WTC11 (cell line): ENCODE measurements at regions not wholly inside any gene's neighbourhood (a gene's known extent, or its start where the extent isn't known, plus 50 kb on each side); places are given as distances from the start of the nearest gene placed in this dataset.

Experiments used
- ATAC-seq: fragments of 200-7000 bp; cut with Tn5 transposase; 2 replicates; pipeline ENCODE4 v1.10.0; 2021; ENCODE audit warnings: mild to moderate bottlenecking, moderate library complexity
- CTCF ChIA-PET: fragments of 300-600 bp; sonication (Branson Sonifier 250); formaldehyde crosslinking; loops from one replicate; lab custom pipeline; 2021; ENCODE audit warnings: antibody characterized with exemption; lab: Charles Lee
- POLR2A ChIA-PET: fragments of 350-600 bp; sonication (Branson Sonifier 250); formaldehyde crosslinking; loops from one replicate; lab custom pipeline; 2021; ENCODE audit warnings: antibody characterized with exemption; lab: Charles Lee
- DNase-seq: peaks from one replicate; pipeline ENCODE4 v3.0.0; 2021; ENCODE audit warnings: low spot score
- H3K27ac Mint-ChIP-seq: 2 replicates; pipeline ENCODE4 v1.8.0; 2021; ENCODE audit warnings: mixed read lengths
- H3K27me3 Mint-ChIP-seq: 2 replicates; pipeline ENCODE4 v1.8.0; 2021; ENCODE audit warnings: low read depth, mild to moderate bottlenecking, moderate library complexity, mixed read lengths
- H3K36me3 Mint-ChIP-seq: 2 replicates; pipeline ENCODE4 v1.8.0; 2021; ENCODE audit warnings: mixed read lengths
- H3K4me1 Mint-ChIP-seq: 2 replicates; pipeline ENCODE4 v1.8.0; 2022; ENCODE audit warnings: mixed read lengths
- H3K4me3 Mint-ChIP-seq: 2 replicates; pipeline ENCODE4 v1.8.0; 2021; ENCODE audit warnings: mild to moderate bottlenecking, moderate library complexity, mixed read lengths
- H3K9me3 Mint-ChIP-seq: 2 replicates; pipeline ENCODE4 v1.8.0; 2021; ENCODE audit warnings: mixed read lengths
- AR ChIP-seq: fragments of 250-450 bp; sonication (Bioruptor Pico); IDR thresholded peaks from 2 replicates; pipeline ENCODE4 v1.9.0; 2021; ENCODE audit warnings: mild to moderate bottlenecking
- CBFB ChIP-seq: sonication (generic); formaldehyde crosslinking; IDR thresholded peaks from 2 replicates; pipeline ENCODE4 v1.8.1; 2022; ENCODE audit warnings: mild to moderate bottlenecking, low read depth, missing genetic modification reagents
- E2F5 ChIP-seq: sonication (generic); formaldehyde crosslinking; IDR thresholded peaks from 2 replicates; pipeline ENCODE4 v1.8.1; 2022; ENCODE audit warnings: mild to moderate bottlenecking, moderate library complexity, missing genetic modification reagents
- ESRRA ChIP-seq: sonication (generic); formaldehyde crosslinking; IDR thresholded peaks from 2 replicates; pipeline ENCODE4 v1.8.1; 2022; ENCODE audit warnings: mild to moderate bottlenecking, missing genetic modification reagents, borderline replicate concordance
- FOXP1 ChIP-seq: sonication (generic); formaldehyde crosslinking; IDR thresholded peaks from 2 replicates; pipeline ENCODE4 v1.8.0; 2022; ENCODE audit warnings: missing genetic modification reagents, mild to moderate bottlenecking, moderate library complexity, borderline replicate concordance
- GABPB1 ChIP-seq: sonication (generic); formaldehyde crosslinking; IDR thresholded peaks from 2 replicates; pipeline ENCODE4 v1.8.1; 2023; ENCODE audit warnings: mild to moderate bottlenecking, missing genetic modification reagents
- HMGXB4 ChIP-seq: sonication (generic); formaldehyde crosslinking; IDR thresholded peaks from 2 replicates; pipeline ENCODE4 v1.8.1; 2023; ENCODE audit warnings: mild to moderate bottlenecking, moderate library complexity, missing genetic modification reagents
- MLX ChIP-seq: sonication (generic); formaldehyde crosslinking; IDR thresholded peaks from 2 replicates; pipeline ENCODE4 v1.8.1; 2023; ENCODE audit warnings: mild to moderate bottlenecking, missing genetic modification reagents, moderate library complexity
- PRDM15 ChIP-seq: sonication (generic); formaldehyde crosslinking; IDR thresholded peaks from 2 replicates; pipeline ENCODE4 v1.8.0; 2022; ENCODE audit warnings: missing genetic modification reagents
- RELA ChIP-seq: sonication (generic); formaldehyde crosslinking; IDR thresholded peaks from 2 replicates; pipeline ENCODE4 v1.8.1; 2022; ENCODE audit warnings: missing genetic modification reagents, mild to moderate bottlenecking, borderline replicate concordance
- ZNF219 ChIP-seq: sonication (generic); formaldehyde crosslinking; IDR thresholded peaks from 2 replicates; pipeline ENCODE4 v1.8.0; 2023; ENCODE audit warnings: missing genetic modification reagents, mild to moderate bottlenecking, borderline replicate concordance
- ZNF317 ChIP-seq: sonication (generic); formaldehyde crosslinking; IDR thresholded peaks from 2 replicates; pipeline ENCODE4 v1.8.1; 2023; ENCODE audit warnings: low read depth, mild to moderate bottlenecking, moderate library complexity, missing genetic modification reagents, borderline replicate concordance
- ZNF416 ChIP-seq: fragments of 250-450 bp; sonication (Bioruptor Pico); IDR thresholded peaks from 2 replicates; pipeline ENCODE4 v1.9.0; 2021; ENCODE audit warnings: mild to moderate bottlenecking, inconsistent platforms
- ZNF512 ChIP-seq: sonication (generic); formaldehyde crosslinking; IDR thresholded peaks from 2 replicates; pipeline ENCODE4 v1.8.1; 2022; ENCODE audit warnings: missing genetic modification reagents, borderline replicate concordance

- Mint-ChIP-seq H3K9me3 (peaks cover 9% of the 10 kb centered on the region), H3K4me3 (no peak overlapping the region), H3K27ac (no peak overlapping the region), H3K27me3 (no peaks in the 10 kb centered on the region), H3K36me3 (no peaks in the 10 kb centered on the region), H3K4me1 (no peaks in the 10 kb centered on the region)
- POLR2A ChIA-PET, result no interaction called here
- CTCF ChIA-PET, result no interaction called here
- TF ChIP-seq GABPB1 (no peak), FOXP1 (CRISPR knock-in tag) (no peak), AR (CRISPR knock-in tag) (no peak), ZNF512 (CRISPR knock-in tag) (no peak), MLX (CRISPR knock-in tag) (no peak), E2F5 (CRISPR knock-in tag) (no peak), ZNF219 (CRISPR knock-in tag) (no peak), CBFB (CRISPR knock-in tag) (no peak), PRDM15 (CRISPR knock-in tag) (no peak), ZNF416 (CRISPR knock-in tag) (no peak), ZNF317 (CRISPR knock-in tag) (no peak), ESRRA (no peak), HMGXB4 (CRISPR knock-in tag) (no peak), RELA (CRISPR knock-in tag) (no peak)
- no peak for ATAC-seq
- DNase-seq, result no peak
Observed at GRCh38 chr2:239721991-239722759, 303.0 kb downstream of the NDUFA10 start.
